Testis (tissue), 2 donors: ENCODE measurements at regions not wholly inside any gene's neighbourhood (a gene's known extent, or its start where the extent isn't known, plus 50 kb on each side); places are given as distances from the start of the nearest gene placed in this dataset.

Experiments
- POLR2A ChIP-seq: fragments of 450-650 bp; IDR thresholded peaks from one replicate; pipeline ENCODE4 v1.6.1; 2017; ENCODE audit warnings: antibody characterized with exemption, mild to moderate bottlenecking, moderate library complexity
- TF ChIP-seq, protein P1 (sequence below), 3 experiments: fragments of 450-650 bp in 2 of 3; fragments of 200-600 bp in 1 of 3; sonication (generic) in 1 of 3; IDR thresholded peaks; one replicate each; pipeline ENCODE4 v1.5.1; 2016 to 2019; ENCODE audit warnings: antibody characterized with exemption in 3 of 3, mild to moderate bottlenecking in 2 of 3, moderate library complexity in 1 of 3

DNA sequence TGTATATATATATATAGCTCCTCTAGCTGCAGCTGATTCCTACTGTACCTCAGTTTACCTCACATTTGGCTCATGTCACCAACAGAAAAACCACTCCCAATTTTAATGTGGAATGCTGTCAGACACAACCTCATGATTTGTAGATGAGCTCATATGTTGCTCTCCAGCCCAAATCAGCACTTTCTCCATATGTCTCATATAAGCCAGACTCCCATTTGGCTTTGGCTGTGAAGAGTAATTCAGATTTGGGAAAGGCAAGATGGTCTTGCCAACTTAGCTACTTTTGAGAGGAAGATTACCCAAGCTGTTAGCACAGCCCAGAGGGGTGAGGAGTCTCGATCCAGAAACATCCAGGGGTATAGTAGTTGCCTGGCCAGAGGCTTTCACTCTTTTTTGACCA lies 342.2 kb upstream of the NT5E start:
- TF ChIP-seq, protein P1, sequence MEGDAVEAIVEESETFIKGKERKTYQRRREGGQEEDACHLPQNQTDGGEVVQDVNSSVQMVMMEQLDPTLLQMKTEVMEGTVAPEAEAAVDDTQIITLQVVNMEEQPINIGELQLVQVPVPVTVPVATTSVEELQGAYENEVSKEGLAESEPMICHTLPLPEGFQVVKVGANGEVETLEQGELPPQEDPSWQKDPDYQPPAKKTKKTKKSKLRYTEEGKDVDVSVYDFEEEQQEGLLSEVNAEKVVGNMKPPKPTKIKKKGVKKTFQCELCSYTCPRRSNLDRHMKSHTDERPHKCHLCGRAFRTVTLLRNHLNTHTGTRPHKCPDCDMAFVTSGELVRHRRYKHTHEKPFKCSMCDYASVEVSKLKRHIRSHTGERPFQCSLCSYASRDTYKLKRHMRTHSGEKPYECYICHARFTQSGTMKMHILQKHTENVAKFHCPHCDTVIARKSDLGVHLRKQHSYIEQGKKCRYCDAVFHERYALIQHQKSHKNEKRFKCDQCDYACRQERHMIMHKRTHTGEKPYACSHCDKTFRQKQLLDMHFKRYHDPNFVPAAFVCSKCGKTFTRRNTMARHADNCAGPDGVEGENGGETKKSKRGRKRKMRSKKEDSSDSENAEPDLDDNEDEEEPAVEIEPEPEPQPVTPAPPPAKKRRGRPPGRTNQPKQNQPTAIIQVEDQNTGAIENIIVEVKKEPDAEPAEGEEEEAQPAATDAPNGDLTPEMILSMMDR (IDR thresholded peaks at IDR 0.05): no peak
- TF ChIP-seq POLR2A: no peak
